ENCODE measurements at regions not wholly inside any gene's neighbourhood (a gene's known extent, or its start where the extent isn't known, plus 50 kb on each side); places are given as distances from the start of the nearest gene placed in this dataset.
"Not testable (repeated sequence)": the region's sequence is repeated elsewhere in the genome, so short reads cannot be mapped to it uniquely, and the experiment has no call there.

DNA sequence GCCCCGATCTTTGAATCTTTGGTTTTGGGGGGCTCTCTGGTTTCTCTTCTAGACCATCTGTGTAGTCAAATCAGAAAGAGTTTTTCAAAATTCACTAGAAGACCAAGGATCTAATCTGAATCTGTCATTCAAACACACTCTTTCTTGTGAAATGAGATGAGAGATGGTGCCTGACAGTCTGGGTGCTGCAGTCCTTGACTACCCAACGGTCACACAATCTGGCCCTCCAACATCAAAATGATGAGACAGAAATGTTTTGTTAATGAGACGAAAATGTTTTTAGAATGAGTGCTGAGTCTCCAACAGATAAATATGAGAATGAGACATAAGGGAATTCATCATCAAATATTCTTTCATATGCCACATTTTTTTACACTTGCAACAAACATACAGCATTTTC is 695.7 kb upstream of the USP15 start:
- no peak for DNase-seq (ENCODE audit: low spot score)

DNA sequence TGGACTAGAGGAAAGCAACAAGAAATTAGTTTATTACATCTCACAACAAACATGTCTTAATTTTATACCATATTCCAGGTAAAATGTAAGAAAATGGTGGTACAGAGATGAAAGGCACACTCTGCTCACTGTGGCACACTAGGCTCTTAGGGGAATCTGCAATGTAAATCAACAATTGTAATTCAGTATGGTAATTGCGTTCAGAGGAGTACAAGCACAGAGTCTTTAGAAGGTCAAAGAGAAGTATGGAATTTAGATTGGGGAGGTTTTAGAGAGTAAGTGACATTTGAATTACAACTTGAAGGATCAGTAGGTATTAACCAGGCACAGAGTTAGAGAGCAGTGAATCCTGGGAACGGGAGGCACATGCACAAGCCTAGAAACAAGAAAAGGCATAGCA is 694.0 kb upstream of the USP15 start:
- no peak for DNase-seq (ENCODE audit: low spot score)

DNA sequence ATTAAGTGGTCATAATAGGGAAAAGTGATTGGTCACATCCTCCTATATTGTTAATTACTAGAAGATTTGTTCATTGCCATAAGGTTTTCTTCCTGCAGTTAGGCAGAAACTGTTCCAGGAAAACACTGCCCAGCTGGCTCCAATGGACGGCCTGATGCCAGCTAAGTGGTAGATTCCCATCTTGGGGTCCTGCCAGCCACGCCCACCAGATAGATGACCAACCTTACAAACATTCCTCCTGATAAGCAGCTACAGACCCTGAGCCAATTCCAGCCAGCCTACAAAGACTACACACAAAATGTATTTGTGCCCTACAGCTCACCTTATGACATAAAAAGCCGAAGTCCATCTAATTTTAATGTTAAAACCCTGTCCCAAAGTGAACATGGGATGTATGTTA is 685.9 kb upstream of the USP15 start:
- no peak for DNase-seq (ENCODE audit: low spot score)

DNA sequence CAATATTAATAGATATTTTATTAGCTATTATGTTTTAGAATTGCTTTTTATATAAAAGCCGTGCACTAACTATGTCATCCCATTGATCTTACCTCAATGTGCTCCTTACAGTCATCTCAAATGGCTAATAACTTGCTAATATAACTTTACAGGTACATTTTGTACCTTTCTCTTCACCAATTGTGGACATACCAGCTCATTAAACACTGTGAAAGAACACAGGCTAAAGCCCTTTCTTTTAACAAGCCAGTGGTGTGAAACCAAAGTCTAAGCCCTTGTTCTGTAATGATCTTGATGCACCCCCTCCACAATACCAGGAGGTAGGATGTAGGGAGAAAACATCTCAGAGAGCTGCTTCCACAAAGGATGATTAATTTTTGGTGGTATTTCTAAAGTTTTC is 675.3 kb upstream of the USP15 start:
- DNase-seq (ENCODE audit: low spot score): no peak

DNA sequence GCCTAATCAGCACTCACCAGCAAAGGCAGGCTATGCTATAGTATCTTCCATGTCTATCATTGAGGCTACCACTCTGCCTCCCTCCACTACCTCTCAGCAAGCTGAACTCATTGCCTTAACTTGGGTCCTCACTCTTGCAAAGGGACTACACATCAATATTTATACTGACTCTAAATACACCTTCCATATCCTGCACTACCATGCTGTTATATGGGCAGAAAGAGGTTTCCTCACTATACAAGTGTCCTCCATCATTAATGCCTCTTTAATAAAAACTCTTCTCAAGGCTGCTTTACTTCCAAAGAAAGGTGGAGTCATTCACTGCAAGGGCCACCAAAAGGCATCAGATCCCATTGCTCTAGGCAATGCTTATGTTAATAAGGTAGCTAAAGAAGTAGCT is 669.3 kb upstream of the USP15 start:
- not testable (repeated sequence) for DNase-seq (ENCODE audit: low spot score)

- no peak for DNase-seq (ENCODE audit: low spot score)
Observed at GRCh38 chr12:61610143-61610542, 650.1 kb upstream of the USP15 start.

DNA sequence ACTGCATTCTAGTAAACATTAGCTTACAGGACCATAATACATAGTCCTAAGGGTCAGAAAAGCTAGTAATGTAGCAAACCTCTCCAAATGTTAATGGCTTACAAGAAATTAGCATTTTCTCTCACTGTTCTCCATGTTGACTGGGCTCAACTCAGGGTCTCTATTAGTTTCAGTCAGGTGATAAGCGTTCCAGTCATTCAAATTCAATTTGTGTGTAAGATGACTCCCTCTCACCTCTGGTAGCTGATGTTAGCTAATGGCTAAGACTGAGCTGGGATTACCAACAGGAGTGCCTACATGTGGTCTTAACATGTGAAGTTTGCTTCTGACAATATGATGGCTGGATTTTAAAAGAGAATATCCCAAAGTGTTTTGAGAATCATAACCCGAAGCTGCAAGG is 630.5 kb upstream of the USP15 start:
- no peak for DNase-seq (ENCODE audit: low spot score)

- DNase-seq (ENCODE audit: low spot score): no peak
Observed at GRCh38 chr12:61646639-61647038, 613.6 kb upstream of the USP15 start.

- DNase-seq (ENCODE audit: low spot score): no peak
Observed at GRCh38 chr12:61647566-61647965, 612.6 kb upstream of the USP15 start.

DNA sequence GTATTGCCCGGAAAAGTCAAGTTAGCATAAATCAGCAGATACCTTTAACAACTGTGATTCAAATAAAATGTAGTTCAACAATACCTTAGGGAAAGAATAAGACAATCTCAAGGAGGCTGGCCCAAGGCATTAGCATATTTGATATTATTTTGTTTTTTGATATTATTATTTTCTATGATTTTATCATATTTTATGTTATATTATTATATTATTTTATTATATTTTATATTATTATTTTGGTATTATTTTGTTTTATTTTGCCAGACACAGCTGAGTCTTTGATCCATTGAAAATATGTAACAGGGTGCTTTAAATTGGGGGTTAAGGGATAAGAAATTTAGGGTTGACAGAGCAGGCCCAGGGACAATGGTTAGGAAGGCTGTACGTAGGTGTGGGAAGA is 607.9 kb upstream of the USP15 start:
- DNase-seq (ENCODE audit: low spot score): no peak

- DNase-seq (ENCODE audit: low spot score): peak; percentile 40
Observed at GRCh38 chr12:61654698-61655097, 605.5 kb upstream of the USP15 start.

- DNase-seq (ENCODE audit: low spot score): no peak
Observed at GRCh38 chr12:61655241-61655640, 605.0 kb upstream of the USP15 start.

- no peak for DNase-seq (ENCODE audit: low spot score)
Observed at GRCh38 chr12:61667676-61668075, 592.5 kb upstream of the USP15 start.

- DNase-seq (ENCODE audit: low spot score): no peak
Observed at GRCh38 chr12:61676520-61676919, 583.7 kb upstream of the USP15 start.

DNA sequence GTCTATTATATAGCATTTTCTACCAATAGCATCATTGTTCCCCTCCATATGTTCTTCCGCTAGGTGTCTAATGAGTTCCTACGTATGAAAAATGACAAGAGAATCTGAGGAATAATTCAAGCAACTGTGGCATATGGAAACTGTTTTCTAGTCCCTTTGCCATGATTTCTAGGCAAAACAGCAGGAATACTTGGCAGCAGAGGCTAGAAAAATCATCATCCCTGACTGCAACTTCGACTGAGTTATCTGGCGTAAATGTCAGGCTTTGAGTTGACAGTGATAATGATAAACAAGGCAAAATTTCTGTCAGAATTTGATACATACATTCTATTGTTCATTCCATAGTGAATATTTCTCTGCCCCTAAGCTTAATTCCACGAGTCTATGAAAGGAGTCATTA is 572.8 kb upstream of the USP15 start:
- no peak for DNase-seq (ENCODE audit: low spot score)

- DNase-seq (ENCODE audit: low spot score): no peak
Observed at GRCh38 chr12:61694214-61694613, 566.0 kb upstream of the USP15 start.

- DNase-seq (ENCODE audit: low spot score): no peak
Observed at GRCh38 chr12:61701471-61701870, 558.7 kb upstream of the USP15 start.

GRCh38 chr12:61706783-61707182 is 553.4 kb upstream of the USP15 start:
- DNase-seq (ENCODE audit: low spot score): no peak

GRCh38 chr12:61713121-61713520 is 547.1 kb upstream of the USP15 start:
- DNase-seq (ENCODE audit: low spot score): peak; percentile 16

DNA sequence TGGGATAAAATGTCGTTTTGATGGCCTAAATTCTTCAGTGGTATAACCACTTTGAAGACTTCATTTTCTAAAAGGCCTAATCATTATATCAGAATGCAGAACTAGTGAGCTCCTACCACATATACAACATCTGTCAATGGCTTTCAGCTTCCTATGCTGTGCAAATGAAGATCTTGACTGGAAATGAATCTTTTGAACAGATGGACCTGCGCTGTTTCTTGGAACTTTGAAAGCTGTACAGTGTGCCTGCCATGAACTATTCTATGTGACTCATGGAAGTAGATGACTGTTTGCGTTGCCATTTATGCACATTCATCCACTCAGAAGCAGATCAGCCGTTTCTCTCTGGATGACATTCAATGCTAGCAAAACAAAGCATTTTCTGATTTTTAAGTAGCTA is 542.2 kb upstream of the USP15 start:
- DNase-seq (ENCODE audit: low spot score): no peak

- DNase-seq (ENCODE audit: low spot score): no peak
Observed at GRCh38 chr12:61739925-61740324, 520.3 kb upstream of the USP15 start.

- no peak for DNase-seq (ENCODE audit: low spot score)
Observed at GRCh38 chr12:61750604-61751003, 509.6 kb upstream of the USP15 start.

GRCh38 chr12:61754214-61754613 is 506.0 kb upstream of the USP15 start:
- no peak for DNase-seq (ENCODE audit: low spot score)

- DNase-seq (ENCODE audit: low spot score): no peak
Observed at GRCh38 chr12:61757831-61758505, 502.2 kb upstream of the USP15 start.

All from H4 (cell line).